Suprapubic skin (tissue), 3 donors: ENCODE measurements at regions not wholly inside any gene's neighbourhood (a gene's known extent, or its start where the extent isn't known, plus 50 kb on each side); places are given as distances from the start of the nearest gene placed in this dataset.

ENCODE experiments used
- CTCF ChIP-seq, 2 donors: fragments of 200-600 bp in 1 of 2; fragments of 450-650 bp in 1 of 2; sonication (generic) in 1 of 2; IDR thresholded peaks; one replicate each; pipeline ENCODE4 v1.5.1; 2016 to 2019; ENCODE audit warnings: antibody characterized with exemption in 2 of 2, mild to moderate bottlenecking in 1 of 2, moderate library complexity in 1 of 2
- POLR2A ChIP-seq, 2 donors: fragments of 450-650 bp; IDR thresholded peaks; one replicate each; pipeline ENCODE4 v1.6.1; 2017; ENCODE audit warnings: antibody characterized with exemption in 2 of 2, mild to moderate bottlenecking in 2 of 2, moderate library complexity in 2 of 2

DNA sequence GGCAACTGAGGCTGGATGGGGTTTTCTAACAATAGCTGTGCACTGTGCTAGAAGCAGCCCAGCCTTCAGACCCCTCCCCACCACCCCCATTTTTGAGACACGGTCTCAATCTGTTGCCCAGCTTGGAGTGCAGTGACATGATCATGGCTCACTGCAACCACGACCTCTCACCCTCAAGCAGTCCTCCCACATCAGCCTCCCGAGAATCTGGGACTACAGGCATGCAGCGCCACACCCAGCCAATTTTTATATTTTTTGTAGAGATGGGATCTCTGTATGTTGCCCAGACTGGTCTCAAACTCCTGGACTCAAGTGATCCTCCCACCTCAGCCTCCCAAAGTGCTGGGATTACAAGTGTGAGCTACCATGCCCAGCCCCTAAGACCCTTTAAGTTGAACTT is 182.5 kb downstream of the DRD1 start:
- TF ChIP-seq CTCF (IDR thresholded peaks at IDR 0.05) (no peak), POLR2A (IDR thresholded peaks at IDR 0.05) (no peak)
